PFSK-1 (cell line): ENCODE measurements at regions not wholly inside any gene's neighbourhood (a gene's known extent, or its start where the extent isn't known, plus 50 kb on each side); places are given as distances from the start of the nearest gene placed in this dataset.

Experiments used
- FOXP2 ChIP-seq: optimal IDR thresholded peaks from 2 replicates; pipeline ENCODE3; 2011; ENCODE audit warnings: borderline replicate concordance, control low read depth, inconsistent platforms; ENCODE audit not compliant: insufficient read depth; ENCODE audit errors: extremely low read length, extremely low read depth
- POLR2AphosphoS5 ChIP-seq: IDR thresholded peaks from 2 replicates; pipeline ENCODE4 v1.6.1; 2012; ENCODE audit warnings: low read depth, mild to moderate bottlenecking, control low read depth, low read length, moderate library complexity
- REST ChIP-seq, 2 experiments: IDR thresholded peaks; 2 replicates each; pipeline versions ENCODE4 v1.6.1 to v1.8.0; 2011 to 2012; ENCODE audit warnings: low read depth in 2 of 2, low read length in 2 of 2, control low read depth in 1 of 2, inconsistent platforms in 1 of 2, mild to moderate bottlenecking in 1 of 2, moderate library complexity in 1 of 2; ENCODE audit not compliant: insufficient read depth in 1 of 2
- SIN3A ChIP-seq: IDR thresholded peaks from 2 replicates; pipeline ENCODE4 v1.6.1; 2012; ENCODE audit warnings: mild to moderate bottlenecking, low read length, moderate library complexity, borderline replicate concordance; ENCODE audit not compliant: insufficient read depth
- TAF1 ChIP-seq: IDR thresholded peaks from 2 replicates; pipeline ENCODE4 v1.6.1; 2012; ENCODE audit warnings: low read length, control low read depth, borderline replicate concordance; ENCODE audit not compliant: insufficient read depth

GRCh38 chr10:10612151-10612550, 405.5 kb upstream of the CELF2 start:
- TF ChIP-seq POLR2AphosphoS5 (no peak), REST (IDR thresholded peaks at IDR 0.05; ENCODE audit: insufficient read depth in 1 of 2, low read depth in 2 of 2, low read length in 2 of 2) (no peak), FOXP2 (no peak)

GRCh38 chr10:10613656-10614244, 403.9 kb upstream of the CELF2 start:
- no peak for TF ChIP-seq TAF1
- TF ChIP-seq POLR2AphosphoS5: no peak
- TF ChIP-seq FOXP2: no peak

GRCh38 chr10:10617686-10618085, 400.0 kb upstream of the CELF2 start:
- TF ChIP-seq SIN3A (no peak), FOXP2 (no peak), REST (IDR thresholded peaks at IDR 0.05; ENCODE audit: insufficient read depth in 1 of 2, low read depth in 2 of 2, low read length in 2 of 2) (no peak), POLR2AphosphoS5 (no peak), TAF1 (no peak)

- no peak for TF ChIP-seq POLR2AphosphoS5
- TF ChIP-seq FOXP2: no peak
- no peak for TF ChIP-seq TAF1
- no peak for TF ChIP-seq SIN3A
- no peak for TF ChIP-seq REST (IDR thresholded peaks at IDR 0.05; ENCODE audit: insufficient read depth in 1 of 2, low read depth in 2 of 2, low read length in 2 of 2)
Measured at GRCh38 chr10:10618139-10618538, 399.5 kb upstream of the CELF2 start.

- no peak for TF ChIP-seq POLR2AphosphoS5
- TF ChIP-seq REST (IDR thresholded peaks at IDR 0.05; ENCODE audit: insufficient read depth in 1 of 2, low read depth in 2 of 2, low read length in 2 of 2): no peak
- TF ChIP-seq SIN3A: no peak
- TF ChIP-seq FOXP2: no peak
- TF ChIP-seq TAF1: no peak
Measured at GRCh38 chr10:10623958-10624566, 393.6 kb upstream of the CELF2 start.
